ENCODE measurements at regions not wholly inside any gene's neighbourhood (a gene's known extent, or its start where the extent isn't known, plus 50 kb on each side); places are given as distances from the start of the nearest gene placed in this dataset.

- TF ChIP-seq POLR2A (IDR thresholded peaks at IDR 0.05; ENCODE audit: low read depth, low read length) (no peak), USF2 (IDR thresholded peaks at IDR 0.05; ENCODE audit: low read depth, low read length) (no peak), CTCF (conservative IDR thresholded peaks at IDR 0.05; ENCODE audit: low read depth, low read length) (no peak), RFX5 (IDR thresholded peaks at IDR 0.05; ENCODE audit: low read depth, low read length) (no peak), RCOR1 (IDR thresholded peaks at IDR 0.05; ENCODE audit: insufficient replicate concordance, low read length) (no peak), CEBPB (IDR thresholded peaks at IDR 0.05; ENCODE audit: low read depth, low read length) (no peak), MAFK (IDR thresholded peaks at IDR 0.05; ENCODE audit: low read depth, low read length) (no peak), MXI1 (IDR thresholded peaks at IDR 0.05; ENCODE audit: borderline replicate concordance, low read depth, low read length) (no peak), NFE2L2 (IDR thresholded peaks at IDR 0.05; ENCODE audit: low read depth, low read length) (no peak)
These were observed 536.7 kb upstream of the LMCD1 start for GRCh38 chr3:7964899-7965298.

Measured in IMR-90 (cell line).